DND-41 (cell line): ENCODE measurements at regions not wholly inside any gene's neighbourhood (a gene's known extent, or its start where the extent isn't known, plus 50 kb on each side); places are given as distances from the start of the nearest gene placed in this dataset.

Experiments
- ATAC-seq: fragments of 200-7000 bp; cut with Tn5 transposase; 3 replicates; pipeline ENCODE4 v1.9.1; 2021; ENCODE audit warnings: low read depth; ENCODE audit not compliant: insufficient read depth
- DNase-seq: peaks from one replicate; pipeline ENCODE4 v3.0.0-alpha.2; 2020
- H2AFZ ChIP-seq: 2 replicates; pipeline ENCODE4 v1.6.0; 2012; ENCODE audit warnings: low read depth, low read length
- H3K27ac ChIP-seq: 2 replicates; pipeline ENCODE4 v1.5.1; 2012; ENCODE audit warnings: low read length, inconsistent platforms
- H3K27me3 ChIP-seq: fragments of 200-600 bp; sonication (generic); 2 replicates; pipeline ENCODE4 v1.6.0; 2012; ENCODE audit warnings: low read length, mild to moderate bottlenecking, inconsistent platforms; ENCODE audit not compliant: insufficient read depth, poor library complexity
- H3K36me3 ChIP-seq: 2 replicates; pipeline ENCODE4 v1.5.1; 2012; ENCODE audit warnings: low read length, inconsistent platforms; ENCODE audit not compliant: insufficient read depth
- H3K4me1 ChIP-seq: 2 replicates; pipeline ENCODE4 v1.5.1; 2012; ENCODE audit warnings: mild to moderate bottlenecking, low read length; ENCODE audit not compliant: insufficient read depth
- H3K4me2 ChIP-seq: 2 replicates; pipeline ENCODE4 v1.6.0; 2012; ENCODE audit warnings: mild to moderate bottlenecking, moderate library complexity, low read length, inconsistent platforms; ENCODE audit not compliant: insufficient read depth
- H3K4me3 ChIP-seq, 2 experiments: fragments of 200-600 bp in 1 of 2; shearing (Covaris generic) in 1 of 2; 2 replicates each; pipeline ENCODE4 v1.5.1; 2012 to 2016; ENCODE audit warnings: inconsistent platforms in 2 of 2, low read length in 2 of 2, mild to moderate bottlenecking in 2 of 2, low read depth in 1 of 2, moderate library complexity in 1 of 2
- H3K79me2 ChIP-seq: 2 replicates; pipeline ENCODE4 v1.6.0; 2012; ENCODE audit warnings: low read length, inconsistent platforms; ENCODE audit not compliant: insufficient read depth
- H3K9ac ChIP-seq: 2 replicates; pipeline ENCODE4 v1.6.0; 2012; ENCODE audit warnings: low read depth, mild to moderate bottlenecking, inconsistent platforms, low read length, moderate library complexity
- H3K9me3 ChIP-seq: 2 replicates; pipeline ENCODE4 v1.5.1; 2012; ENCODE audit warnings: low read length, moderate library complexity, mild to moderate bottlenecking, inconsistent platforms; ENCODE audit not compliant: insufficient read depth, severe bottlenecking
- H4K20me1 ChIP-seq: 2 replicates; pipeline ENCODE4 v1.6.0; 2012; ENCODE audit warnings: low read length; ENCODE audit not compliant: insufficient read depth
- CTCF ChIP-seq: IDR thresholded peaks from 2 replicates; pipeline ENCODE4 v1.5.1; 2012; ENCODE audit warnings: borderline replicate concordance, low read length, moderate library complexity, mild to moderate bottlenecking; ENCODE audit not compliant: poor library complexity, severe bottlenecking; ENCODE audit errors: extremely low read depth
- EZH2 ChIP-seq: IDR thresholded peaks from 3 replicates; pipeline ENCODE4 v1.6.1; 2012; ENCODE audit warnings: borderline replicate concordance, low read depth, mild to moderate bottlenecking, moderate library complexity, low read length, inconsistent platforms; ENCODE audit not compliant: severe bottlenecking

DNA sequence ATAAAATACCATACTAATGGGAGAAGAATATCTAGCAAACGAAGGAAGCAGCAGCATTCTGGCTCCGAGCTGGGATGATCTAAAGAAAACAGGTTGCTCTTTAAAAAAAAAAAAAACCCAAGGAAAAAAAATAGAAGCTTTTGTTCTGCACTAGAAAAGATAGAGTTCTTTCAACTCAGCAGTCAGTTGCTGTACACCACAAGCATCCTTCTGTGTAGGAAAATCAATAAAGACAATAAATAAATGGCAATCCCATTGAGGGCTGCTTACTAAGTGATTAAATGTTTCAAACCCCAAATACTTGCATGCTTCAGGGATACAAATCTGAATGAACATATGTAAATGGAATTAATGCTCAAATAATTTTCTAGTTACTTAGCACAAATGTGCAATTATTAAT, 207.1 kb downstream of the TEX36 start:
- Histone ChIP-seq H3K79me2 (no peaks in the 10 kb centered on the region), H3K27ac (no peak overlapping the region), H3K4me2 (no peak overlapping the region), H3K9me3 (no peaks in the 10 kb centered on the region), H3K9ac (no peak overlapping the region), H2AFZ (no peak overlapping the region), H3K4me1 (no peaks in the 10 kb centered on the region), H3K4me3 (no peak overlapping the region), H3K36me3 (no peaks in the 10 kb centered on the region), H4K20me1 (no peaks in the 10 kb centered on the region), H3K27me3 (peaks cover 18% of the 10 kb centered on the region)
- TF ChIP-seq EZH2 (no peak), CTCF (no peak)
- ATAC-seq (no peak), DNase-seq (no peak)

DNA sequence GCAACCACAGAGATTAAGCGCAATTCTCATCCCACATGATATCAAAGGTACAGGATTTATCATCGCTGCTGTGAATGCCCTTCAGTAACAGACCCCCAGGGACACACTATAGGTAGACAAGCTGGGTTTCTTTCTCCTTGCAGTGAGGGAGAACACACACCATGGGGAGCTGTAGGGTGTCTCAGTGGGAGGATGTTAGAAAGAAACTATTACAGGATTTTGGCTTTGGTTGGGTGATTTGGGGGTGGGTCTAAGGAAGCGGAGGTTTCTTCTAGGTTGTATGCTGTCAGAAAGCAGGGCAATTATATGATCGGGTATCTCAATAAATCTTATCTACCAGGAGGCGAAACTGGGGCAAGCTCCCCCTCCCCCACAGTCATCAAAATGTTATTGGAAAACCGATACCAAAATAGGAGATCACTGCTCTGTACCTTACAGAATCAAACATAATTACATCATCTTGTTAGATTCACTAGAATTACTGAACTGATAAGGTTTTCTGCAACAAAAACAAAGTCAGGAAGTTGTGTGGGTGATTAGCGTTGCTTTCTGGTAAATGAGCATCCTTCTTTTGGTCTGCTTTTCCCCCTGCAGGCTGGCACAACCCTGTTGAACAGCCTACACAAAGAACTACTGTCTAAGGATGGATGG, 209.7 kb downstream of the TEX36 start:
- H4K20me1 ChIP-seq = no peaks in the 10 kb centered on the region
- H3K4me2 ChIP-seq = no peak overlapping the region
- H3K4me1 ChIP-seq = no peaks in the 10 kb centered on the region
- H3K27me3 ChIP-seq = peaks cover 14% of the 10 kb centered on the region
- H3K36me3 ChIP-seq = no peaks in the 10 kb centered on the region
- H3K79me2 ChIP-seq = no peaks in the 10 kb centered on the region
- no peak overlapping the region for H2AFZ ChIP-seq
- H3K4me3 ChIP-seq = no peak overlapping the region
- no peaks in the 10 kb centered on the region for H3K9me3 ChIP-seq
- H3K9ac ChIP-seq = no peak overlapping the region
- DNase-seq (no peak), ATAC-seq (no peak)
- TF ChIP-seq CTCF = no peak
- no peak for TF ChIP-seq EZH2
- H3K27ac ChIP-seq = no peak overlapping the region

DNA sequence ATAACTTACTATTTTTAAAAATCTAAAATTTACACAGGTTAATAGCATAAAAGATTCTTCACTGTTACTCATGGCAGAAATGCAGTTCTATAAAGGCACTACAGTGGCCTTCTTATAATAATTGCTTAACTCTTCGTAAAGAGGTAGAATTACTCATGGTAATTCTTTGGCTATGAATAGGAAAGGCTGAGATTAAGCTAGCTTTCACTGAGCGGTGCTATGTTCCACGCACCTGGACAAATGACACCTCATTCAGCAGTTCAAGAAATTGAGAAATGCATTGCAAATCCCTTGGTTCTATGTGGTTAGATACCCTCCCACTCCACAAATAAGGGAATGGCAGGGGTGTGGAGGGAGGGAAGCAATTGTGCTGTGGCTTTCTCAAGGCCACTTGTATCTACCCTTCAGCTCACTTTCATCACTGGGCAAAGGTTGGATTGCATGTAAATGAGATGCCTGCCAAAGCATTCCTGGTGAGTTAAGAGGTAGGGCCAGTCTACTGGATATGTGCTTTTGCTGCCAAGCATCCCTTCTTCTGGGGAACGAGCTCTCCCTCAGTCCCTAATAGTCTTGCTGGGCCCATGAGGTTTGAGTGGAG, 210.9 kb downstream of the TEX36 start:
- TF ChIP-seq EZH2 (no peak), CTCF (no peak)
- Histone ChIP-seq H4K20me1 (no peaks in the 10 kb centered on the region), H3K4me3 (no peak overlapping the region), H2AFZ (no peak overlapping the region), H3K79me2 (no peaks in the 10 kb centered on the region), H3K36me3 (no peaks in the 10 kb centered on the region), H3K9me3 (no peaks in the 10 kb centered on the region), H3K9ac (no peak overlapping the region), H3K27me3 (peaks cover 7% of the 10 kb centered on the region), H3K4me1 (no peaks in the 10 kb centered on the region), H3K27ac (no peak overlapping the region), H3K4me2 (no peak overlapping the region)
- ATAC-seq = no peak
- no peak for DNase-seq
